ENCODE measurements at regions not wholly inside any gene's neighbourhood (a gene's known extent, or its start where the extent isn't known, plus 50 kb on each side); places are given as distances from the start of the nearest gene placed in this dataset.
A peak's percentile ranks its signal among the peaks of the same experiment; 100 is the strongest.

GRCh38 chr2:122528061-122528460 is 772.6 kb downstream of the TSN start:
- ChIA-PET CTCF (interaction anchor here (0.8 kb wide), 1 partner anchor 8 kb away, joined by 3 read pairs; no protein-coding TSS in a partner anchor), POLR2A (no interaction called here)
- DNase-seq (ENCODE audit: extremely low spot score) = no peak
- no peak for TF ChIP-seq CTCF (IDR thresholded peaks at IDR 0.05; ENCODE audit: control extremely low read depth, extremely low read depth, low read depth, missing control alignments)

GRCh38 chr2:122528958-122529705 is 773.7 kb downstream of the TSN start:
- no peak for TF ChIP-seq CTCF (IDR thresholded peaks at IDR 0.05; ENCODE audit: control extremely low read depth, extremely low read depth, low read depth, missing control alignments)
- no peak for DNase-seq (ENCODE audit: extremely low spot score)
- POLR2A ChIA-PET = no interaction called here
- CTCF ChIA-PET = no interaction called here

- ChIA-PET POLR2A (no interaction called here), CTCF (interaction anchor here (0.7 to 1.1 kb wide), 2 partner anchors 16 to 22 kb away, joined by 3 read pairs; no protein-coding TSS in a partner anchor)
- peak; percentile 62 for DNase-seq (ENCODE audit: extremely low spot score)
- no peak for TF ChIP-seq CTCF (IDR thresholded peaks at IDR 0.05; ENCODE audit: control extremely low read depth, extremely low read depth, low read depth, missing control alignments)
Measured at GRCh38 chr2:122530814-122531213, 775.4 kb downstream of the TSN start.

GRCh38 chr2:122531290-122532071 is 776.0 kb downstream of the TSN start:
- ChIA-PET CTCF (interaction anchor here (0.7 to 1.1 kb wide), 2 partner anchors 17 to 23 kb away, joined by 3 read pairs; no protein-coding TSS in a partner anchor), POLR2A (no interaction called here)
- no peak for DNase-seq (ENCODE audit: extremely low spot score)
- TF ChIP-seq CTCF (IDR thresholded peaks at IDR 0.05; ENCODE audit: control extremely low read depth, extremely low read depth, low read depth, missing control alignments) = peak; percentile 16

GRCh38 chr2:122532072-122532344 is 776.6 kb downstream of the TSN start:
- CTCF ChIA-PET = interaction anchor here (1.3 kb wide), 1 partner anchor 12 kb away, joined by 4 read pairs; no protein-coding TSS in a partner anchor

GRCh38 chr2:122532481-122532880 is 777.0 kb downstream of the TSN start:
- TF ChIP-seq CTCF (IDR thresholded peaks at IDR 0.05; ENCODE audit: control extremely low read depth, extremely low read depth, low read depth, missing control alignments) = no peak
- POLR2A ChIA-PET = no interaction called here
- no peak for DNase-seq (ENCODE audit: extremely low spot score)
- CTCF ChIA-PET = interaction anchor here (1.3 kb wide), 1 partner anchor 13 kb away, joined by 4 read pairs; no protein-coding TSS in a partner anchor

More at GRCh38 chr2:122532072-122532344, 776.6 kb downstream of the TSN start:
- no peak for TF ChIP-seq CTCF (IDR thresholded peaks at IDR 0.05; ENCODE audit: control extremely low read depth, extremely low read depth, low read depth, missing control alignments)
- no peak for DNase-seq (ENCODE audit: extremely low spot score)
- POLR2A ChIA-PET = no interaction called here

Measured in GM10248 (cell line).